ENCODE measurements at regions not wholly inside any gene's neighbourhood (a gene's known extent, or its start where the extent isn't known, plus 50 kb on each side); places are given as distances from the start of the nearest gene placed in this dataset.

GRCh38 chr7:32171248-32171647, 101.0 kb upstream of the PDE1C start:
- ATAC-seq = no peak

GRCh38 chr7:32170838-32171237, 100.6 kb upstream of the PDE1C start:
- no peak for ATAC-seq

DNA sequence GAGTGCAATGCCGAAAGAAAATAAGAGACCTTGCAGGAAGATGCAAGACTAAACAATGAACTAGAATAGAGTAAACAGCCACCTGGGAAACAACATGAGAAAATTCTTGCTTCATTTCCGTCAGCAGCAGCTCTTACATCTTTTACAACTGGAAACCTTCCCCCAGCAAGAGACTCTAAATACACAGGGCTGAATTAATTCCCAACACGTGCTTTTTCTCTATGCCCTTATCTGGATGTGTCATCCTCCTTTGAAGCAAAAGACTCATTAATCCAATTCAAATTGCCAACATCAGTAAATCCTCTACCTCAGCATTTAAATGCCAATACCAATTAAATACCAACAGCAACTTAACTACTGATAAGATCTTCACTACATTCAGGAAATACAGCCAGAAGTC, 99.0 kb upstream of the PDE1C start:
- ATAC-seq = no peak

DNA sequence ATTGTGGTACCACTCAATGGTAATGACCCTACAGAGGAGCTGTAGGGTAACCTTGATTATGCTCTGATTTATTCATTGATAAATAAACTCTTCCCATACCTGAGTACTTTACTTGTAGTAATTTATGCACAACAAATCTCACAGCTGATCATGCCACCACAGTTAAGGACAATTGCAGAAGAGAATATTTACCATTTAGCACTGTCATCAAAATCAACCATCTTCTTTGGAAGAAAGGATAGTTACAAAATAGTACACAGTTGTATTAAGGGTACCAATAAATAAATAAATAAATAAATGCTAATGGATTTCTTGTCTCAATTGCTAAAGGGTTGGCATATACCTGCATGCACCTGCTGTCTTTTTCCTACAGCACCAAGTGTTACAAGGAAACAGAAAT, 97.6 kb upstream of the PDE1C start:
- ATAC-seq = no peak

DNA sequence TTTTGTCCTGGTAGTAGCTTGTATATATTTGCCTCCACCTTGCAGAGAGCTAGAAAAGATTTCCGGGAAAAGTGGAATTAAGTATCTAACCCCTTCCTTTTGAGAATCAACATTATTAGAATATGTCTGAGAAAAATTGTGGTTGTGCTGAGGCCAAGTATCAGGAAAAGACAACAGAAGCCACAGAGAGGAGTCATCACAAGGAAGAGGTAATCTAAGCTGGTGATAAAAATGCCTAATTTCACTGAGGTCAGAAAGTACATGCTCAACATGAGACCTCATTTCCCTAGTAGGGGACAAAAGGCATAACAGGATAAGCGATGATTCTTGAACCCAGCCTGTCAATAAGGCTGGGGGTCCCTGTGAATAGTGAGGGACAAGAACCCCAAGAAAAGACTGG, 97.0 kb upstream of the PDE1C start:
- no peak for ATAC-seq

GRCh38 chr7:32164341-32164996, 94.3 kb upstream of the PDE1C start:
- no peak for ATAC-seq

DNA sequence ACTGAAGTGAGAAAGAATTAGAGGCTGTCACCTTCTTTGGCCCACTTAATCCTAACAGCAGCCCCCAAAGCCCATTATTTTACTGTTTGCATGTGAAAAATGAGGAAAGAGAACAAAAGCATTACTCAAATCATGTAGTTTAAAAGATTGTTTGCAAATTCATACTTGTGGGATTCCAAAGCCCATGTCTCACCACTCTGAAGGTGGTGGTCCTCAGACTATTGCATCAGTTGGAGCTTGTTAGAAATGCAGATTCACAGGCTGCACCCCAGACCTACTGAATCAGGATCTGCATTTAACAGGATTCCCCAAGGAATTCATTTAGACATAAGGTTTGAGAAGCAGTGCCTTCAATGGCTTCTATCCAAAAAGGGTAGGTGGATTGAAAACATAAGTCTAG, 93.7 kb upstream of the PDE1C start:
- ATAC-seq = no peak

GRCh38 chr7:32163141-32163806, 93.1 kb upstream of the PDE1C start:
- ATAC-seq = no peak

DNA sequence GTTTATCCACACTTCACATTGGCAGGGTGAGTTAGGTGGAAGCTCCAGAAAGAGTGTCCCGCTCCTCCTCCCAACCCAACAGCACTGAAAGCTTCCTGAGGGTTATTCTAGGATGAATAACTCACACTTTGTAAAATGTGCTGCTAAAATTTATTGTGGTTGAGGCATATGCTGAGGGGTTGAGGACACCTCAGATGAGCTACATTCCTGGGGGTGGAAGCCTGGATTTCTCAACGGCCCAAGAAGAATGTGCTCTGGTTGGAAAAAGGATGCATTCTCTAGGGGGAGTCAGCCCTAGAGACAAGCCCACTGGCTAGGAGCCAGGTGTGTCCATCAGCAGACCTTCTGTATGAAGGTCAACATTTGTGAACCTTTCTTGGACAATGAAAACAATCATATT, 91.5 kb upstream of the PDE1C start:
- ATAC-seq = no peak

- no peak for ATAC-seq
Measured at GRCh38 chr7:32158751-32159745, 88.8 kb upstream of the PDE1C start.

- no peak for ATAC-seq
Measured at GRCh38 chr7:32158076-32158475, 87.9 kb upstream of the PDE1C start.

DNA sequence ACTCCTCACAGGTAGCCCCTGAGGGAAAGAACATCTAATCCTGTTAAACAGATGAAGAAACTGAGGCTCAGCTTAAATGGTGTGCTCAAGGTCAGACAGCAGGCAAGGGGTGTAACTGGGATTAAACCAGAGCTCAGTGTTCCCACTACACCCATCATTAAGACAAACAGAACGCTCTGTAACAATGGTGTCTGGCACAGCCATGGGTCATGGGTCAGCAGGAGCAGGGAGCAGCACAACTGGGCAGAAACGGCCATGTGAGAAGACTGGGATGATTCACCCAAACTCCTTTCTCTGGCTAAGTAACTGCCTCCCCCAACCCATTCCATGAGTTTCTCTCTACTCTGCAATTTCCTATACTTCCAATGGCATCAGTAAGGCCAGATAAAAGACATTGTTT, 85.5 kb upstream of the PDE1C start:
- no peak for ATAC-seq

DNA sequence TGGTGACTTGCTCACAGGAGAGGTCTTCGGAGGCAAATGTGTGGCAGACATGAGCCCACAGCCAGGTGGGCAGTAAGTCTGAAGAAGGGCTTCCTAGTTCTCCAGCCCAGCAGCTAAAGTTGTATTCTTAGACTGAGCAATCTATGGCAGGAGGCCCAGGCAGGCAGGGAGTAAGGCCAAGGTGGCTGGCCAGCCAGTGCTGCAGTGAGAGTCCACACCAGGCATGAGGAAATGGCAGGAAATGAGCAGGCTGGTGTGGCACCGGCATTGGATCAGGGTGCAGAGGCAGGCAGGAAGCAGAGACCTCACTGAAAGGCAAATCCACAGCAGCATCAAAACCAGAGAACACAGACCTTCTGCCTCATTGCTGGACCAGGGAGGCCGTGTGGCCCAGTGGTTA, 84.6 kb upstream of the PDE1C start:
- ATAC-seq = no peak

DNA sequence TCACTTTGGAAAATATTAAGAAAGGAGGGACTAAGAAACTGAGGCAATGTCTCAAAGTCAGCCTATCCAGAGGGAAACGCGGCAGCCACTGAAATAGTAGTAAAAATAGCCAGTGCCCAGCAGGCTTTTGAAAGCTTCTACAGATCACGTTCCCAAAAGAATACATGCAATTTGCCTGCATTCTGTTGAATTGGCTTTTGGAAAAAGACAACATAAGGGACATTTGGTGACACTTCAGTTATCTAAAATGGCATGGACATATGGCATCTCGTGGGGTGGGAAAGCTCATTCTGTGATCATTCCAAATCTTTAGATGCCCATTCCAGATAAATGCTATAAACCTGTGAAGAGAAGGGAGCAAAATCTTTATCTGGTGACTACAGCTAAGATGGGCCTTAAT, 82.8 kb upstream of the PDE1C start:
- no peak for ATAC-seq

- no peak for ATAC-seq
Measured at GRCh38 chr7:32152576-32152975, 82.4 kb upstream of the PDE1C start.

DNA sequence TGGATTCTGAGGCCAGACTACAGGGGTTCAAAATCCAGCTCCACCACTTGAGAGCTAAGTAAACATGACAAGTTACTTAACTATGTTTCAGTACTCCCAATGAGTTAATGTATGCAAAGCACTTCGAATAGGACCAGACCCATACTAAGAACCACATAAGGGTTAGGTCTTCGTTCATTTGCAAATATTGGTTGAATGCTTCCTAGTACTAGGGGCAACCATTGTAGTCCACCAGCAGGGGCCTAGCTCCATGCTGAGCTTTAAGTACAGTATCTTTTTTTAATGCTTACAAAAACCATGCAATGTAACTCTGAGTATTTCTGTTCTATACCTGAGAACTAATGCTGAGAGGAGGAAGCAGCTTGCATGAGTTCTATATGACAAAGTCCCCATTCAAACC, 80.4 kb upstream of the PDE1C start:
- ATAC-seq = no peak

DNA sequence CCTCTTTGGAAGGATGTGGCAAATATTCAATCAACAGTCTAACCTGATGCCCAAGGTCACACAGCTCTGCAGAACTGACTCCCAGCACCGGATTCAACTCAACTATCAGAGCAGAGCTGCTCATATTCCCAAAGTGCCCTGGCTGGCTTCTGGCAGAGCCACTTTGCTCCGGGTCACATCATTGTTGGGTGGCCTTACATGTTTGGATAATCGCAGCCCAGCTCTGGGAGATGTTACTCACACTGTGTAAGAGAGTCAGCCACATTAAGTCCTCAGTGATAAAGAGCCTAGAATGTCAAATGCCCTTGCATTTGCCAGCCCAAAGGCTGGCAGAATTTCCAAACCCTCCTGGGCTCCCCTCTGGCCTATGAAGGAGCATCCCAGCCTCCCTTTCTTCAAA, 79.8 kb upstream of the PDE1C start:
- no peak for ATAC-seq

DNA sequence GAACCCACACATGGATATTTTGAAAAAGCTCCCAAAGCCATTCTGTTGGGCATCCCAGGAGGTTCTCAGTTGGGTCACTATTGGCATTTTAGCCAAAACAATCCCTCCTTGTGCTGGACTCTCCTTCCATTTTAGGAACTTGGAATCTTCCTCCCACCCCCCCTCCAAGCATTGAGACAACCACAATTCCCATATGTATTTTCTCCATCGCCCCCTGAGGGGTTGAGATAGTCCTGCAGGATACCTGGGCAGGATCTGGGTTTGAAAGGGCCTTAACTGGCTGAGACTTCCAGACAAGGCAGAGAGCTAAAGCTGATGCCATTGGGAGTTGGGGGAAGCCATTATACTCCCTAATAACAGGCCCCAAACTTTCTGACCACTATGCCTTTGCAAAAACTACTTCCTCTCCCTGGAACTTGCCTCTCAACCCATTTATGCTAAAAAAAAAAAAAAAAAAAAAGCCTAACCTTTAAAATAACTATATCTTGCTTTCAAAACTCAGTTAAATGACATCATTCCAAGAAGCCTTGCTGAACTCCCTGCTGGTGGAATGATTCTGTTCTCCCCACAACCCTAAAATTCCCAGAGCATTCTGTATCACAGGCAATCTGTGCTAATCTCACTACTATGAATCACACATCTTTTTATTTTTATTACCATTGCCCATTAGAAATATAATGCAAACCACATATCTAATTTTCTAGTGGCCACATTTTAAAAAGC, 77.5 kb upstream of the PDE1C start:
- ATAC-seq = no peak

GRCh38 chr7:32145911-32146310, 75.7 kb upstream of the PDE1C start:
- no peak for ATAC-seq

GRCh38 chr7:32144676-32145075, 74.5 kb upstream of the PDE1C start:
- ATAC-seq = no peak

DNA sequence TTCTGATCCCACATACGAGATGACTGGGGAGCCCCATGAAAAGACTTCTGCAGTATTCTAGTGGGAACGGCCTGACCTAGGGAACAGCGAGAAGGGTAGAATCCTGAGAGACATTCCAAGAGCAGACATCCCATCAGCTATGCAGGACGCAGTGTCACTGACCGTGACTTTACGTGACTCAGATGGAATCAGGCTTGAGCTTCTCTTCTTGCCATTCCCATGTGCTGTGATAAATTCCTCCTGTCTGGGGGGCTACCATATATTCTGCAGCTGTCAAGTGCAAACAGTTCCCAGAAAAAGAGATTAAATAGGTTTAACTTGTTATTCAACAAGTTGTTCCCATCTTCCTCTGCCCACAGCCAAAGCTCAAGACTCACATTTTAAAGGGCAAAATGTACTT, 73.1 kb upstream of the PDE1C start:
- ATAC-seq = no peak

DNA sequence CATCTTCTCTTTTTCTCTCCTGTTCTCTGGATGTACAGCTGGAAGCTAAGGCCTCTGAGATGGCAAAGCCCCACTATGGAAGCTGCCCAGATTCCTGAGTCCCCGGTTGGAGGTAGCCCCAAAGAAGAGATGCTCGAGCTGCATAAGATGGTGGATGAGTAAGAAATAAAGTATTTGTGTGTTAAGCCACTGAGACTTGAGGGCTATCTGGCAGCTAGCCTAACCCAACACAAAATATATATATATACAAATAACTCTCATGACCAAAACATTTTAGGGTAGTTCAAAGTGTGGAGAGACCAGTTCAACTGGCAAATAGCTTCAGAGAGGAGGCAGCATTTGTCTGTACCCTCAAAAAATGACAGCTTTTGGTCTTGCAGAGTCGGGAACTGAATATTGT, 72.4 kb upstream of the PDE1C start:
- ATAC-seq = no peak
